Raji (cell line): ENCODE measurements at regions not wholly inside any gene's neighbourhood (a gene's known extent, or its start where the extent isn't known, plus 50 kb on each side); places are given as distances from the start of the nearest gene placed in this dataset.

Source experiments
- POLR2A ChIP-seq: IDR thresholded peaks from 2 replicates; pipeline ENCODE4 v1.6.1; 2011; ENCODE audit warnings: low read depth, low read length, control low read depth; ENCODE audit not compliant: insufficient read depth

- TF ChIP-seq POLR2A: peak; percentile 65
Observed at GRCh38 chr3:187902041-187902471, 156.8 kb upstream of the BCL6 start.

GRCh38 chr3:187902936-187903335 lies 157.7 kb upstream of the BCL6 start:
- TF ChIP-seq POLR2A: no peak

GRCh38 chr3:187903697-187904096 lies 158.4 kb upstream of the BCL6 start:
- TF ChIP-seq POLR2A: no peak

- no peak for TF ChIP-seq POLR2A
Observed at GRCh38 chr3:187906416-187906815, 161.1 kb upstream of the BCL6 start.

- TF ChIP-seq POLR2A: no peak
Observed at GRCh38 chr3:187906920-187907319, 161.7 kb upstream of the BCL6 start.

- no peak for TF ChIP-seq POLR2A
Observed at GRCh38 chr3:187909866-187910265, 164.6 kb upstream of the BCL6 start.

GRCh38 chr3:187912007-187912406 lies 166.7 kb upstream of the BCL6 start:
- TF ChIP-seq POLR2A: no peak

GRCh38 chr3:187913617-187914033 lies 168.4 kb upstream of the BCL6 start:
- no peak for TF ChIP-seq POLR2A

- no peak for TF ChIP-seq POLR2A
Observed at GRCh38 chr3:187914231-187914630, 169.0 kb upstream of the BCL6 start.

- no peak for TF ChIP-seq POLR2A
Observed at GRCh38 chr3:187916072-187916471, 170.8 kb upstream of the BCL6 start.

- peak; percentile 28; the same call in 1 of the 2 replicates for TF ChIP-seq POLR2A
Observed at GRCh38 chr3:187918081-187918644, 172.9 kb upstream of the BCL6 start.

GRCh38 chr3:187919048-187919447 lies 173.8 kb upstream of the BCL6 start:
- no peak for TF ChIP-seq POLR2A

- TF ChIP-seq POLR2A: no peak
Observed at GRCh38 chr3:187919544-187919943, 174.3 kb upstream of the BCL6 start.

- no peak for TF ChIP-seq POLR2A
Observed at GRCh38 chr3:187920030-187920429, 174.8 kb upstream of the BCL6 start.

- no peak for TF ChIP-seq POLR2A
Observed at GRCh38 chr3:187920913-187921312, 175.6 kb upstream of the BCL6 start.

- no peak for TF ChIP-seq POLR2A
Observed at GRCh38 chr3:187921391-187922074, 176.3 kb upstream of the BCL6 start.

- no peak for TF ChIP-seq POLR2A
Observed at GRCh38 chr3:187922704-187923416, 177.6 kb upstream of the BCL6 start.

GRCh38 chr3:187924651-187925050 lies 179.4 kb upstream of the BCL6 start:
- TF ChIP-seq POLR2A: no peak
